AG10803 (cell line): ENCODE measurements at regions not wholly inside any gene's neighbourhood (a gene's known extent, or its start where the extent isn't known, plus 50 kb on each side); places are given as distances from the start of the nearest gene placed in this dataset.

ENCODE experiments used
- DNase-seq: peaks from one replicate; pipeline ENCODE4 v3.0.0; 2010; ENCODE audit warnings: low read depth
- H3K4me3 ChIP-seq: 2 replicates; pipeline ENCODE4 v1.5.1; 2011; ENCODE audit warnings: mild to moderate bottlenecking, low read length, control low read depth
- CTCF ChIP-seq: conservative IDR thresholded peaks from 2 replicates; pipeline ENCODE4 v1.5.1; 2011; ENCODE audit warnings: mild to moderate bottlenecking, low read length, control low read depth, inconsistent platforms

GRCh38 chr5:43993634-43994351 is 390.8 kb downstream of the NNT start:
- no peak overlapping the region for H3K4me3 ChIP-seq
- no peak for TF ChIP-seq CTCF
- no peak for DNase-seq

DNA sequence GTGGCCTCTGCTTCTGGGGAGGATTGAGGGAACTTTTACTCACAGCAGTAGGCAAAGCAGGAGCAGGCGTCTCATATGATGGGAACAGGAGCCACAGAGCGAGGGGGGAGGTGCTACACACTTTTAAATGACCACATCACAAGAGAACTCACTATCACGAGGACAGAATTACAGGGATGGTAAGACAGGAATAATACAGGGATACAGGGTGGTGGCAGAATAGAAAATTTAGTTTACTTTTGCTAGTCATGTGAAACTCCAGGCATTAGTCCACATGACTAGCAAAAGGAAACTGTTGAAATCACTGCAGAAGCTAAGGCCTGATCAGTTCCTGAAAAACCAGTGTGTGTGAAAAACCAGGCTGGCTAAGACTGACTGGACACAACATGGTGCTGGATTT is 382.4 kb downstream of the NNT start:
- no peak for TF ChIP-seq CTCF
- no peak for DNase-seq

DNA sequence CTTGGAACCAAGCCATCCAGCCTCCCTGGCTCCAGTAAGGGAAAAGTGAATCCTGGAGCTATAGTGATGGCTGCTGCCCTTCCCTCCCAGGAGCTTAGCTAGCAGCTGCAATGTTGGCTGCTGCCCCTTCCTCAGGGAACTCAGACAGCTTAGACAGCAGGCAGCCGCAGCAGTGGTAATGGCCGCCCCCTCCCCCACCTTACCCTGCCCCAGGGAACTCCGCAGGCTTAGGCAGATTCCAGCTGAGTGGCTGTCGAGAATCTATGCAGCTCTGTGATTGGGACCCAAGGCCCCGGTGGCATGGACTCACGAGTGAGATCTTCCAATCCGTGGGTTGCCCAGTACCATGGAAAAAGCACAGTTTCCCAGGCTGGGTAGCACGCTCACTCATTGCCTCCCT is 378.6 kb downstream of the NNT start:
- H3K4me3 ChIP-seq: no peak overlapping the region
- no peak for TF ChIP-seq CTCF
- no peak for DNase-seq

More for the DNA sequence above, 382.4 kb downstream of the NNT start:
- no peak overlapping the region for H3K4me3 ChIP-seq

DNA sequence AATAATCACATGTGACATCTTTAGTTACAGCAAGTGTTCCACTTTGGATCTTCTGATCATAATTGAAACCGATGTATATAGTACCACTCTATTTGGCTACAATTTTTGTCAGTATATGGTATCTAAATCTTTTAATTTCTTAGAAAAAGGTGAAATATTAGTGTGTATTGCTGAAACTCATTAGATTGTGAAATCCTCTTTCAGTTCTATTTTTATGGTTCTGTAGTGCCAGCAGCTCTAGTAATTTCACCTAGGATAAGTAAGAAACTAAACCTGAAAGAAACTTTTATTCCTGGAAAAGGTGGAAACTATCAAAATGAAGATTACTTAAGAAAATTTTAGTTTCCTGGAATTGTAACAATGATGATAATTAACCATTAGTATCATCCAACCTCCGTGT is 370.9 kb downstream of the NNT start:
- no peak overlapping the region for H3K4me3 ChIP-seq
- TF ChIP-seq CTCF: no peak
- DNase-seq: no peak

DNA sequence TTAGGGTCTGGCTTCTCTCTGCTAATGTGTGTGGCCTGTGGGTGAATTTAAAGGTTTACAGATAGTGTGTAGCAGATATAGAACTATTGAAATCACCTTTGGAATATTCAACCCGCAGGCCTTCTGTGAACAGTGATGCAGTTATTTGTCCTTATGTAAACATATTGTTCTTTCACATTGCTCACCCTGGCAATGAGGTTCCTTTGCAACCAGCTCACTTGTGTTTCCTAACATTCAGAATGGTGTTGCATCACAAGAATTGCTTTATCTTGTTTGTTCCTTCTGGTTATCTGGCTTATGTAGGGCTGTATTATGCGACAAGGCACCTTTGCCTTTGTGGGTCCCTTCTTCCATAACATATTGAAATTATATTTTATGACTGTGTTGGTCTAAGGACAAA is 370.3 kb downstream of the NNT start:
- TF ChIP-seq CTCF: no peak
- peak; percentile 9 for DNase-seq
- no peak overlapping the region for H3K4me3 ChIP-seq

DNA sequence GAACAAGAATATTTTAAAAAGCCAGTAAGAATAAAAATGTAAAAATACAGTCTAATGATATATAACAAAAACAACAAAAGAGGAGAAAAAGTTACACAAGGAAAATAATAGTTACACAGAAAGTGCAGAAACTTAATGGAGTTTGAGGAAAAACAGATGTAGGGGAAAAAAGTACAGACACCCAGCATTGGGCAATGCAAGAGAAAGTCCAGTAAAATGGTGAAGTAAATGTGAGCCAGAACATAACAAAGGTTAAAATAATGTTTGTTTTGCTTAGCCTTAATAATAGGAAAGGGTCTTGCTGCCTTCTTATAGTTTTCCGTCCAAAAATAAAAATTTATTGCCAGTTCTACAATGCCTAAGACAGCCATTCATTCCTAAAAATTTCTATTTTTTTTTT is 364.2 kb downstream of the NNT start:
- DNase-seq: no peak
- TF ChIP-seq CTCF: no peak
- no peak overlapping the region for H3K4me3 ChIP-seq

- no peak for DNase-seq
- TF ChIP-seq CTCF: no peak
- no peak overlapping the region for H3K4me3 ChIP-seq
Observed at GRCh38 chr5:43959144-43959543, 356.2 kb downstream of the NNT start.
